GM12891 (cell line): ENCODE measurements at regions not wholly inside any gene's neighbourhood (a gene's known extent, or its start where the extent isn't known, plus 50 kb on each side); places are given as distances from the start of the nearest gene placed in this dataset.

Source experiments
- PAX5 ChIP-seq: IDR thresholded peaks from 2 replicates; pipeline ENCODE4 v1.6.1; 2011; ENCODE audit warnings: low read length, moderate library complexity, mild to moderate bottlenecking; ENCODE audit not compliant: insufficient read depth, severe bottlenecking
- POLR2A ChIP-seq: IDR thresholded peaks from 2 replicates; pipeline ENCODE4 v1.6.1; 2011; ENCODE audit warnings: low read depth, low read length, control low read depth
- POLR2AphosphoS5 ChIP-seq: IDR thresholded peaks from 2 replicates; pipeline ENCODE4 v1.6.1; 2011; ENCODE audit warnings: low read depth, low read length, control low read depth
- POU2F2 ChIP-seq: IDR thresholded peaks from 2 replicates; pipeline ENCODE4 v1.6.1; 2011; ENCODE audit warnings: low read depth, mild to moderate bottlenecking, control low read depth, low read length, moderate library complexity
- SPI1 ChIP-seq: IDR thresholded peaks from 2 replicates; pipeline ENCODE4 v1.6.1; 2011; ENCODE audit warnings: low read depth, low read length, control low read depth
- TAF1 ChIP-seq: IDR thresholded peaks from 2 replicates; pipeline ENCODE4 v1.6.1; 2011; ENCODE audit warnings: low read depth, low read length, control low read depth

GRCh38 chr3:113055201-113055600, 64.4 kb downstream of the GTPBP8 start:
- no peak for TF ChIP-seq POLR2A
- no peak for TF ChIP-seq POLR2AphosphoS5
- no peak for TF ChIP-seq TAF1
- TF ChIP-seq SPI1 = no peak
- TF ChIP-seq POU2F2 = no peak
- TF ChIP-seq PAX5 = no peak
